ENCODE measurements at regions not wholly inside any gene's neighbourhood (a gene's known extent, or its start where the extent isn't known, plus 50 kb on each side); places are given as distances from the start of the nearest gene placed in this dataset.
"Not testable (repeated sequence)": the region's sequence is repeated elsewhere in the genome, so short reads cannot be mapped to it uniquely, and the experiment has no call there.

DNA sequence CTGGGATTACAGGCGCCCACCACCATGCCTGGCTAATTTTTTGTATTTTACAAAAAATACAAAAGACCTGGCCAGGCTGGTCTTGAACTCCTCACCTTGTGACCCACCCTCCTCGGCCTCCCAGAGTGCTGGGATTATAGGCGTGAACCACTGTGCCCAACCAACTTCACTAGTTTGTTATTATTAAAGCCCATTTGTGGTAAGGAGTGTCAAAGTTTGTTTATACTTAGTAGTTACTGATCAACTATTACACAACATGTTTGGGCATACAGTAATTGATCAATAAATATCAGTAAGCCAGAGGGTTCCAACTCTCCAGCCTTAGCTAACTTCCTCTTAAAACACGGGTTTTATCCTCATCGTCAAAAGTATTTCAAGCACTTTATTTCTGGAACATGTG lies 67.5 kb upstream of the ZNG1B start:
- in situ Hi-C loops (cut with HindIII; ENCODE audit: low pct_unique_long_range_greater_than_20kb, low sequenced_read_pairs): no loop called here
- CTCF ChIA-PET: interaction anchor here (1.4 kb wide), 1 partner anchor 165 kb away, joined by 14 read pairs; no protein-coding TSS in a partner anchor

DNA sequence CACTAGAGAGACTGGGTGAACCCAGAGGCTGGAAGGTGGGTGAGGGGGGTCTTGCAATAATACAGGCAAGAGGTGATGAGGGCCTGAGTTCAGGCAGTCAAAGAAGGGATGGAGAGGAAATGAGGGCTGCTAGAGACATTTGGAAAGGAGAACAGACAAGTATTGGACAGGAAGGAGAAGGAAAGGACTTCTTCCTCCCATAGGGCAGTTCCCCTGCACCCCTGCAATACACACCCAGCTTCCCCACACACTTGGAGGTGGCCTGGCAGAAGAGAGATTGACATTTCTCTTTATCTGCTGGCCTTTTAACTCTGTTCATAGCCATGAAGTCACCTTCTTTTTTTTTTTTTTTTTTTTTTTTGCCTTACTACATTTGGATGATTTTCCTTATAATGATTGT lies 68.9 kb upstream of the ZNG1B start:
- CTCF ChIA-PET; H3K27ac ChIP-seq (ENCODE audit: low read length); H3K4me3 ChIP-seq (ENCODE audit: low read depth in 2 of 2, low read length in 2 of 2); BruUV-seq (replicated peaks); in situ Hi-C loops (cut with HindIII; ENCODE audit: low pct_unique_long_range_greater_than_20kb, low sequenced_read_pairs); intact Hi-C loops (cut with micrococcal nuclease; ENCODE audit: unreplicated experiment); DNase-seq (ENCODE audit: low read depth, low spot score); POLR2A ChIA-PET; H3K27me3 ChIP-seq (ENCODE audit: control insufficient read depth, insufficient read depth, low read length); ATAC-seq; H3K9me3 ChIP-seq (ENCODE audit: control insufficient read depth, insufficient read depth, low read depth, low read length); H3K4me1 ChIP-seq (ENCODE audit: control insufficient read depth, insufficient read depth, low read length); H3K36me3 ChIP-seq (ENCODE audit: control insufficient read depth, insufficient read depth, low read length): not testable (repeated sequence)

More for the DNA sequence above, 67.5 kb upstream of the ZNG1B start:
- Histone ChIP-seq H3K4me1 (ENCODE audit: control insufficient read depth, insufficient read depth, low read length) (no peaks in the 10 kb centered on the region), H3K4me3 (ENCODE audit: low read depth in 2 of 2, low read length in 2 of 2) (no peak overlapping the region), H3K27me3 (ENCODE audit: control insufficient read depth, insufficient read depth, low read length) (no peaks in the 10 kb centered on the region), H3K36me3 (ENCODE audit: control insufficient read depth, insufficient read depth, low read length) (no peaks in the 10 kb centered on the region), H3K27ac (ENCODE audit: low read length) (no peak overlapping the region), H3K9me3 (ENCODE audit: control insufficient read depth, insufficient read depth, low read depth, low read length) (no peaks in the 10 kb centered on the region)
- ATAC-seq (no peak), DNase-seq (ENCODE audit: low read depth, low spot score) (no peak)
- intact Hi-C loops (cut with micrococcal nuclease; ENCODE audit: unreplicated experiment): loop anchor here (1.0 to 5.0 kb wide), 3 partner anchors 121 to 233 kb away; no protein-coding TSS in a partner anchor
- POLR2A ChIA-PET: no interaction called here
- TF ChIP-seq POLR2AphosphoS5 (IDR thresholded peaks at IDR 0.05; ENCODE audit: low read depth, low read length) (no peak), SIN3A (IDR thresholded peaks at IDR 0.05; ENCODE audit: borderline replicate concordance, insufficient read depth, low read depth, low read length) (no peak), REST (IDR thresholded peaks at IDR 0.05; ENCODE audit: insufficient read depth in 1 of 2, low read depth in 2 of 2, low read length in 1 of 2) (no peak), TCF7L2 (IDR thresholded peaks at IDR 0.05; ENCODE audit: low read depth, low read length) (no peak)
- TF ChIP-seq, protein P1, sequence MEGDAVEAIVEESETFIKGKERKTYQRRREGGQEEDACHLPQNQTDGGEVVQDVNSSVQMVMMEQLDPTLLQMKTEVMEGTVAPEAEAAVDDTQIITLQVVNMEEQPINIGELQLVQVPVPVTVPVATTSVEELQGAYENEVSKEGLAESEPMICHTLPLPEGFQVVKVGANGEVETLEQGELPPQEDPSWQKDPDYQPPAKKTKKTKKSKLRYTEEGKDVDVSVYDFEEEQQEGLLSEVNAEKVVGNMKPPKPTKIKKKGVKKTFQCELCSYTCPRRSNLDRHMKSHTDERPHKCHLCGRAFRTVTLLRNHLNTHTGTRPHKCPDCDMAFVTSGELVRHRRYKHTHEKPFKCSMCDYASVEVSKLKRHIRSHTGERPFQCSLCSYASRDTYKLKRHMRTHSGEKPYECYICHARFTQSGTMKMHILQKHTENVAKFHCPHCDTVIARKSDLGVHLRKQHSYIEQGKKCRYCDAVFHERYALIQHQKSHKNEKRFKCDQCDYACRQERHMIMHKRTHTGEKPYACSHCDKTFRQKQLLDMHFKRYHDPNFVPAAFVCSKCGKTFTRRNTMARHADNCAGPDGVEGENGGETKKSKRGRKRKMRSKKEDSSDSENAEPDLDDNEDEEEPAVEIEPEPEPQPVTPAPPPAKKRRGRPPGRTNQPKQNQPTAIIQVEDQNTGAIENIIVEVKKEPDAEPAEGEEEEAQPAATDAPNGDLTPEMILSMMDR (IDR thresholded peaks at IDR 0.05): no peak
- no TSS peak for BruUV-seq (replicated peaks)

DNA sequence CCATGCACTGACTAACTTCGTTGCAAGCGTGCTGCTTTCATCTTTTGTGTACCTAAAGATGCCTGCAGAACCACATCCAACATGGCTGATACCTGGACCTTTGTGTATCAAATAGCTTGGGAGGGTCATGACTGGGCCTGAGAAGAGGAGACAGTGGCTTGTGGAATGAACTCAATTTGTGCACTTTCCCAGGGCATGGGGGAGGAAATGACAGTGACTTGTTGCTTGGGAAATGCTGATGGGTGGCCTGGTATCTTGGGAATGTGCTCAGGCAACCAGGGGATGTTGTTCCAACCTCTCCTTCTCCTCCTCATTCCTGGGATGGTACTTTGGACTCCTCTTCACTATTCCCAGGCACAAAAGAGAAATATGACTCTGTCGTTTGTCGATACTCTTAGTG lies 70.7 kb upstream of the ZNG1B start:
- POLR2A ChIA-PET; intact Hi-C loops (cut with micrococcal nuclease; ENCODE audit: unreplicated experiment); H3K36me3 ChIP-seq (ENCODE audit: control insufficient read depth, insufficient read depth, low read length); ATAC-seq; in situ Hi-C loops (cut with HindIII; ENCODE audit: low pct_unique_long_range_greater_than_20kb, low sequenced_read_pairs); H3K4me3 ChIP-seq (ENCODE audit: low read depth in 2 of 2, low read length in 2 of 2); DNase-seq (ENCODE audit: low read depth, low spot score); H3K4me1 ChIP-seq (ENCODE audit: control insufficient read depth, insufficient read depth, low read length); H3K27ac ChIP-seq (ENCODE audit: low read length); H3K27me3 ChIP-seq (ENCODE audit: control insufficient read depth, insufficient read depth, low read length); CTCF ChIA-PET; BruUV-seq (replicated peaks); H3K9me3 ChIP-seq (ENCODE audit: control insufficient read depth, insufficient read depth, low read depth, low read length): not testable (repeated sequence)

GRCh38 chr2:113365791-113366190 lies 71.7 kb upstream of the ZNG1B start:
- BruUV-seq (replicated peaks); H3K9me3 ChIP-seq (ENCODE audit: control insufficient read depth, insufficient read depth, low read depth, low read length); CTCF ChIA-PET; POLR2A ChIA-PET; in situ Hi-C loops (cut with HindIII; ENCODE audit: low pct_unique_long_range_greater_than_20kb, low sequenced_read_pairs); intact Hi-C loops (cut with micrococcal nuclease; ENCODE audit: unreplicated experiment); H3K4me3 ChIP-seq (ENCODE audit: low read depth in 2 of 2, low read length in 2 of 2); H3K27ac ChIP-seq (ENCODE audit: low read length); DNase-seq (ENCODE audit: low read depth, low spot score); H3K4me1 ChIP-seq (ENCODE audit: control insufficient read depth, insufficient read depth, low read length); ATAC-seq; H3K36me3 ChIP-seq (ENCODE audit: control insufficient read depth, insufficient read depth, low read length); H3K27me3 ChIP-seq (ENCODE audit: control insufficient read depth, insufficient read depth, low read length): not testable (repeated sequence)

DNA sequence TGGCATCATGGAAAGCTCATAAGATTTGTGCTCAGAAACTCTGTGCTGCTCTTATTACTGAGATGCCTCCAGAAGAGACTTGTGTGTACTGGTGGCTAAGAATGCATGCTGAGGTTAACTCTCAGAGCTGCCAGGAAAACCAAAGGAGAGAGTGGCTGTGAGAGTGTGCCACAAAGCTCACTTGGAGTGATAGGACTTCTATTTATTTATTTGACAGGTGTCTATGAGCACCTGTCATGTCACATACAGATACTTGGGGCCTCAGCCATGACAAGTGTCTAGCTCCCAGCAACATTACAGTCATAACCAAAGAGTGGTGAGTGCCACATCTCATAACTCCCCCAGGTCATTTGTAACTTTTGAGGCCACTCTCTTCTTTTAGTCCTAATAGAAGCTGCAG lies 72.2 kb upstream of the ZNG1B start:
- POLR2A ChIA-PET; intact Hi-C loops (cut with micrococcal nuclease; ENCODE audit: unreplicated experiment); H3K36me3 ChIP-seq (ENCODE audit: control insufficient read depth, insufficient read depth, low read length); ATAC-seq; H3K9me3 ChIP-seq (ENCODE audit: control insufficient read depth, insufficient read depth, low read depth, low read length); CTCF ChIA-PET; H3K4me3 ChIP-seq (ENCODE audit: low read depth in 2 of 2, low read length in 2 of 2); BruUV-seq (replicated peaks); H3K4me1 ChIP-seq (ENCODE audit: control insufficient read depth, insufficient read depth, low read length); DNase-seq (ENCODE audit: low read depth, low spot score); H3K27ac ChIP-seq (ENCODE audit: low read length); in situ Hi-C loops (cut with HindIII; ENCODE audit: low pct_unique_long_range_greater_than_20kb, low sequenced_read_pairs); H3K27me3 ChIP-seq (ENCODE audit: control insufficient read depth, insufficient read depth, low read length): not testable (repeated sequence)

All from Panc1 (cell line).